Tibial artery (tissue), 4 donors: ENCODE measurements at regions not wholly inside any gene's neighbourhood (a gene's known extent, or its start where the extent isn't known, plus 50 kb on each side); places are given as distances from the start of the nearest gene placed in this dataset.

ENCODE experiments used
- DNase-seq, 2 donors: peaks; one replicate each; pipeline ENCODE4 v3.0.0-alpha.2; 2019
- H3K27ac ChIP-seq, 2 donors: fragments of 200-600 bp; sonication (generic) in 1 of 2; 1 replicate in 1 of 2; 2 replicates in 1 of 2; pipeline ENCODE4 v1.5.1; 2018 to 2019; ENCODE audit warnings: mild to moderate bottlenecking in 1 of 2
- H3K27me3 ChIP-seq, 2 donors: fragments of 200-600 bp; sonication (generic) in 1 of 2; one replicate each; pipeline versions ENCODE4 v1.5.1 to v1.6.0; 2016 to 2019
- H3K36me3 ChIP-seq, 3 donors: fragments of 200-600 bp; sonication (generic) in 2 of 3; one replicate each; pipeline ENCODE4 v1.5.1; 2016 to 2019; ENCODE audit warnings: mild to moderate bottlenecking in 2 of 3
- H3K4me1 ChIP-seq, 4 donors: fragments of 200-600 bp; sonication (generic) in 2 of 4; 1 replicate in 3 of 4; 2 replicates in 1 of 4; pipeline ENCODE4 v1.5.1; 2016 to 2019
- H3K4me3 ChIP-seq, 2 donors: fragments of 200-600 bp; sonication (generic) in 1 of 2; 1 replicate in 1 of 2; 2 replicates in 1 of 2; pipeline ENCODE4 v1.5.1; 2018 to 2019; ENCODE audit warnings: mild to moderate bottlenecking in 2 of 2
- H3K9me3 ChIP-seq, 3 donors: fragments of 200-600 bp; sonication (generic) in 1 of 3; one replicate each; pipeline ENCODE4 v1.5.1; 2016 to 2019
- intact Hi-C: fragments of 100-400 bp; cut with DNase I; formaldehyde crosslinking; loops from one replicate; pipeline ENCODE4 v1.15.0; 2023; ENCODE audit warnings: low total_unique reads
- TF ChIP-seq, protein P1 (sequence below), 2 experiments: fragments of 200-600 bp in 1 of 2; fragments of 450-650 bp in 1 of 2; IDR thresholded peaks; one replicate each; pipeline ENCODE4 v1.5.1; 2017 to 2019; ENCODE audit warnings: antibody characterized with exemption in 2 of 2, mild to moderate bottlenecking in 1 of 2, moderate library complexity in 1 of 2

- intact Hi-C loops = no loop called here
- H3K9me3 ChIP-seq = no peaks in the 10 kb centered on the region
- TF ChIP-seq, protein P1, sequence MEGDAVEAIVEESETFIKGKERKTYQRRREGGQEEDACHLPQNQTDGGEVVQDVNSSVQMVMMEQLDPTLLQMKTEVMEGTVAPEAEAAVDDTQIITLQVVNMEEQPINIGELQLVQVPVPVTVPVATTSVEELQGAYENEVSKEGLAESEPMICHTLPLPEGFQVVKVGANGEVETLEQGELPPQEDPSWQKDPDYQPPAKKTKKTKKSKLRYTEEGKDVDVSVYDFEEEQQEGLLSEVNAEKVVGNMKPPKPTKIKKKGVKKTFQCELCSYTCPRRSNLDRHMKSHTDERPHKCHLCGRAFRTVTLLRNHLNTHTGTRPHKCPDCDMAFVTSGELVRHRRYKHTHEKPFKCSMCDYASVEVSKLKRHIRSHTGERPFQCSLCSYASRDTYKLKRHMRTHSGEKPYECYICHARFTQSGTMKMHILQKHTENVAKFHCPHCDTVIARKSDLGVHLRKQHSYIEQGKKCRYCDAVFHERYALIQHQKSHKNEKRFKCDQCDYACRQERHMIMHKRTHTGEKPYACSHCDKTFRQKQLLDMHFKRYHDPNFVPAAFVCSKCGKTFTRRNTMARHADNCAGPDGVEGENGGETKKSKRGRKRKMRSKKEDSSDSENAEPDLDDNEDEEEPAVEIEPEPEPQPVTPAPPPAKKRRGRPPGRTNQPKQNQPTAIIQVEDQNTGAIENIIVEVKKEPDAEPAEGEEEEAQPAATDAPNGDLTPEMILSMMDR (IDR thresholded peaks at IDR 0.05) = no peak
- DNase-seq = no peak
- H3K36me3 ChIP-seq = no peaks in the 10 kb centered on the region
- H3K27ac ChIP-seq = no peak overlapping the region
- H3K27me3 ChIP-seq = no peaks in the 10 kb centered on the region
- no peak overlapping the region for H3K4me3 ChIP-seq
- no peaks in the 10 kb centered on the region for H3K4me1 ChIP-seq
Measured at GRCh38 chrX:150282953-150283352, 80.2 kb upstream of the MAMLD1 start.

DNA sequence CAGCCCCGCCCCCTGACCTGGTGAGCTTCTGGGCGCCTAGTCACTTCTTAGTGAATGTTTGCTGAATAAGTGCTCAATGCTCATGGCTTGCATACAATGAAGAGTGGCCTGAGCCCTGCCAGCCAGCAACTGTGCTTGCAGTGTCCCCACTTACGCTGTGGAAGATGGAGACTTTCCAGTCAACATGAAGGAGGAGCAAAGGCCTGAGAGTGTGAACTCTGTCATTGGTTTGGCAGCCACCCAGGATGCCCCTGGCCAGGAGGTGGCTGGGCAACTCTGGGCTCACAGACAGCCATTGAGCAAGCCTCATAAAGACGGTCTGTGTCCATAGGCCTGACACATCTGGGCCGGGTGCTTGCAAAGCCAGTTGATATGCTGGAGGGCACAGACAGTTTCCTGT, 72.1 kb upstream of the MAMLD1 start:
- intact Hi-C loops = no loop called here
- TF ChIP-seq, protein P1 (IDR thresholded peaks at IDR 0.05) = no peak
- H3K36me3 ChIP-seq = no peaks in the 10 kb centered on the region
- H3K27ac ChIP-seq = no peak overlapping the region
- no peaks in the 10 kb centered on the region for H3K4me1 ChIP-seq
- H3K9me3 ChIP-seq = no peaks in the 10 kb centered on the region
- H3K27me3 ChIP-seq = no peaks in the 10 kb centered on the region
- no peak overlapping the region for H3K4me3 ChIP-seq
- DNase-seq = no peak

DNA sequence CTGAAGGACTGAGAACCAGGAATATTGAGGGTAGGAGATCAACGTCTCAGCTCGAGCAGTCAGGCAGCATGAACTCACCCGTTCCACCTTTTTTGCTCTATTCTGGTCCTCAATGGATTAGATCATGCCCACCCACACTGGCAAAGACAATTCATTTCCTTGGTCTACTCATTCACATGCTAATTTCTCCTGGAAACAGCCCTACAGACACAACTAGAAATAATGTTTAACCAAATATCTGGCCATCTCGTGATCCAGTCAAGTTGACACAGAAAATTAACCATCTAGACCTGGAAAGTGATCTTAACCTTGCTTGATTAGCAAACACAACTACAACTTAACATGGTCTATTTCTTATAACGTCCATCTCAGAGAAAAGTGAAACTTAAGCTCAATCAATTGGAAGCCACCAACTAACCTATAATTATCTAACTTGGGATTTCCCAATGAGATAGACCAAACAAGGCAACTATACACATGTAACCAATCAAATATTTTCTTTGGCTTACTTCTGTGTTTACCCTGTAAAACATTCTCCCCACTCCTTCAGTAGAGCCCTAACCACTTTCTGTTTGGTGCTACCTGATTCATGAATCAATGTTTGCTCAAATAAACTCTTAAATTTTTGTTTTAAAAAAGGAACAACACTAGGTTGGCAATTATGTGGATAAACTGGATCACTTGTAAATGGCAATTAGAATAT, 69.7 kb upstream of the MAMLD1 start:
- no peak overlapping the region for H3K4me3 ChIP-seq
- H3K4me1 ChIP-seq = no peaks in the 10 kb centered on the region
- H3K27me3 ChIP-seq = no peaks in the 10 kb centered on the region
- intact Hi-C loops = no loop called here
- no peak for DNase-seq
- H3K36me3 ChIP-seq = no peaks in the 10 kb centered on the region
- no peak overlapping the region for H3K27ac ChIP-seq
- TF ChIP-seq, protein P1 (IDR thresholded peaks at IDR 0.05) = no peak
- H3K9me3 ChIP-seq = no peaks in the 10 kb centered on the region

DNA sequence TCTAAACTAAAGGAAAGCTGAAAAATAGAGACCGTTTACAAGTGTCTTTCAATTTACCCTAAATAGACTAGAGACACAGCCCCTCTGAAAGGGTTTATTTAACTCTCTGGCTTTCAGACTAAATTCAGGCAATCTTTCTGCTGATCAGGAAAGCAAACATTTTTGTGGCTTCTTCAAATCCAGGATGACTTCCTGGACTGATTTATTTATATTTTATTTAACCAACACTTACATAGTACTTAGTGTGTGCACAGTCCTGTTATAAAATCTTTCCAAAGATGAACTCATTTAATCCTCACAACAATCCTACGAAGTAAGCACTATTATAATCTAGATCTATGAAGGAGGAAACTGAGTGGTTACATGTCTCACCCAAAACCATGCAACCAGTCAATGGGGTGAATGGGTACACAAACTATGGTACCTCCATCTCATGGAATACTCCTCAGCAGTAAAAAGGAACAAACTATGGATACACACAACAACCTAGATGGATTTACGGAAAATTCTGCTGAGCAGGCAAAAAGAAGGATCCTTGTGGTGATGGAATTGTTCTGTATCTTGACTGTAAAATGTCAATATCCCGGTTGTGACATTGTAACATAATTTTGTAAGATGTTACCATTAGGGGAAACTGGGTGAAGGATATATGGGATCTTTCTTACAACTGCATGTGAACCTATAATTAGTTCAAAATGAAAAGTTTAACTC, 64.1 kb upstream of the MAMLD1 start:
- Histone ChIP-seq H3K27me3 (no peaks in the 10 kb centered on the region), H3K4me3 (no peak overlapping the region), H3K4me1 (no peaks in the 10 kb centered on the region), H3K27ac (no peak overlapping the region), H3K9me3 (no peaks in the 10 kb centered on the region), H3K36me3 (no peaks in the 10 kb centered on the region)
- intact Hi-C loops = no loop called here
- TF ChIP-seq, protein P1 (IDR thresholded peaks at IDR 0.05) = no peak
- no peak for DNase-seq

DNA sequence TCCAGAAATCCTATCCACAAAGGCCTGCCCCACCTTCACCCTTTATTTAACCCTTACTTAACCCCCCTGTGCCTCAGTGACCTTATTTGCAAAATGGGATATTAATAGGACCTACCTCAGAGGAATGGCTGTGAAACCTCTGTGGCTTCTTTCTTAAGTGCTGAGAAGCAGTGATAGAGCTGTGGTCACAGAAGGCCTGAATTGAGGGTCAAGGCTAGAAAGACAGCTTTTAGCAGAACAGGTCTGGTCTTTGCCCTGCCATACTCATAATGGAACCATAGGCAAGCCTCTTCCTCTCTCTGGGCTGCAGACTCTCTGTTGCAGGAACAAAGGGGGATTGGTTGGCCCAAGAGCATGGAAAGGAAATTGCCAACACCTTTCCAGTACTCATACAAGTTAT, 63.5 kb upstream of the MAMLD1 start:
- H3K27me3 ChIP-seq = no peaks in the 10 kb centered on the region
- no peak overlapping the region for H3K4me3 ChIP-seq
- H3K27ac ChIP-seq = no peak overlapping the region
- TF ChIP-seq, protein P1 (IDR thresholded peaks at IDR 0.05) = no peak
- intact Hi-C loops = no loop called here
- no peak for DNase-seq
- no peaks in the 10 kb centered on the region for H3K4me1 ChIP-seq
- H3K36me3 ChIP-seq = no peaks in the 10 kb centered on the region
- no peaks in the 10 kb centered on the region for H3K9me3 ChIP-seq
